Activated naive CD8-positive, alpha-beta T cell treated with anti-CD3 and anti-CD28 coated beads for 36 hours (primary cell): ENCODE measurements at regions not wholly inside any gene's neighbourhood (a gene's known extent, or its start where the extent isn't known, plus 50 kb on each side); places are given as distances from the start of the nearest gene placed in this dataset.

Experiments used
- DNase-seq: peaks from one replicate; pipeline ENCODE4 v3.0.0; 2021
- H3K27ac Mint-ChIP-seq: one replicate; pipeline ENCODE4 v1.8.0; 2022; ENCODE audit warnings: mild to moderate bottlenecking, moderate library complexity, mixed read lengths
- H3K27me3 Mint-ChIP-seq: one replicate; pipeline ENCODE4 v1.8.0; 2022; ENCODE audit warnings: mild to moderate bottlenecking, mixed read lengths
- H3K36me3 Mint-ChIP-seq: one replicate; pipeline ENCODE4 v1.8.0; 2021; ENCODE audit warnings: mild to moderate bottlenecking, mixed read lengths
- H3K4me1 Mint-ChIP-seq: one replicate; pipeline ENCODE4 v1.8.0; 2021; ENCODE audit warnings: mixed read lengths
- H3K4me3 Mint-ChIP-seq: one replicate; pipeline ENCODE4 v1.8.0; 2022; ENCODE audit warnings: mild to moderate bottlenecking, moderate library complexity, mixed read lengths
- H3K9me3 Mint-ChIP-seq: one replicate; pipeline ENCODE4 v1.8.0; 2022; ENCODE audit warnings: mixed read lengths

DNA sequence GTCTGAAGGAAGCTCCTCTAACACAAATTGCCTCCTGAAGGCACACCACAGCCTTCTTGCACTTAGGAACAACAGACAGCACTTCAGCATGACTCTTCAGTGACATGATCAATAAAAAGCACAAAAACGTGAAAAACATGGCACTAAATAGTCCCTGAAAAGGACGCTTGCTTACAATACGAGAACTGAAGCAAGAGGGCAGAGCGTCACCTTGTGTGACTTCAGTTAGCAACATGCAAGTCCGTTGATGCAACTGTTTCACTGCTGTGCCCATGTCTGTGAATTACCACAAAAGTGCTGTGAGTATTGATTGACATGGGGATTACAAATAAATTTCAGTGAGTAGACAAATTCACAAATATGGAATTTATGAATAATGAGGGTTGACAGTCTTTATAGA is 219.9 kb upstream of the GAS1 start:
- no peaks in the 10 kb centered on the region for H3K4me1 Mint-ChIP-seq
- H3K9me3 Mint-ChIP-seq, result no peaks in the 10 kb centered on the region
- H3K27me3 Mint-ChIP-seq, result peaks cover 14% of the 10 kb centered on the region
- H3K4me3 Mint-ChIP-seq, result no peak overlapping the region
- no peaks in the 10 kb centered on the region for H3K36me3 Mint-ChIP-seq
- DNase-seq, result no peak
- H3K27ac Mint-ChIP-seq, result no peak overlapping the region

- no peak for DNase-seq
- Mint-ChIP-seq H3K4me3 (no peak overlapping the region), H3K9me3 (no peaks in the 10 kb centered on the region), H3K36me3 (no peaks in the 10 kb centered on the region), H3K27ac (no peak overlapping the region), H3K27me3 (peaks cover 14% of the 10 kb centered on the region), H3K4me1 (no peaks in the 10 kb centered on the region)
Measured at GRCh38 chr9:87167582-87167981, 220.3 kb upstream of the GAS1 start.

- Mint-ChIP-seq H3K4me3 (no peak overlapping the region), H3K27me3 (peaks cover 15% of the 10 kb centered on the region), H3K27ac (no peak overlapping the region), H3K36me3 (no peaks in the 10 kb centered on the region), H3K4me1 (no peaks in the 10 kb centered on the region), H3K9me3 (peaks cover 5% of the 10 kb centered on the region)
- no peak for DNase-seq
Measured at GRCh38 chr9:87178302-87178701, 231.0 kb upstream of the GAS1 start.

DNA sequence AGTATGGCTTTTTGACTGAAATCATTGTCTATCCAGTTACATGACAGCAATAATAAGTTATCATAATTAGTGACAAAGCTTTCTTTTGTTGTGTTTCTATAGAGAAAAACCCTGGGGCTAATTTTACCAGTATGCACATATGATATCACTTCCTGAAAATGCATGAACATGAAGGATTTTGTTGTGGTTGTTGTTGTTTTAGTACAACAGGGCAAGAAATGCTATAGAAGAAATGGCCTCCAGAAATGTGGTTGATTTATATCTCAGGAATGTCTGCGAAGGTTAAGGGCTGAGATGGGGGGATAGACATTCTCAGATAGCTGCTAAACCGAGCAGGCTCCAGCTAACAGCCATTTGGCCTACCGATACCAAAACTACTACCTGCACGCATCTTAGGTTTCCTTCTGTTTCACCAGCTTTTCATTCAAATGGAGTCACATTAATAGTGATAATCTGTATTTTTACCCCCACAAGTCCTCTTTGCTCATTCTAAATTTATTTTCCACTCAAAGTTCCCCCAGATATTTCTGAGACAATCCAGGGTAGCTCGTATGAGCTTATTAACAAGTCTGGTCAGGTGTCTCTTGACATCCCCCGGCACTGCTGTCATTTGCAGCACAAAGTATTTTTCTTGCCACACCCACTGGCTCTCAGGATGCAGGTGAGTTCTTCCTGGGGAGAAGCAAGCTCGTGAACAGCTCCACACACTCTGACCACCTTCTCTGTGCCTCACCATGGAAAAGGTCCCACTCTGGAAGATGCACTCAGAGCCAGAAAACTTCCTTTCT is 232.4 kb upstream of the GAS1 start:
- no peak overlapping the region for H3K27ac Mint-ChIP-seq
- H3K4me1 Mint-ChIP-seq, result no peaks in the 10 kb centered on the region
- DNase-seq, result no peak
- no peaks in the 10 kb centered on the region for H3K36me3 Mint-ChIP-seq
- no peak overlapping the region for H3K4me3 Mint-ChIP-seq
- H3K9me3 Mint-ChIP-seq, result peaks cover 5% of the 10 kb centered on the region
- H3K27me3 Mint-ChIP-seq, result peaks cover 15% of the 10 kb centered on the region

DNA sequence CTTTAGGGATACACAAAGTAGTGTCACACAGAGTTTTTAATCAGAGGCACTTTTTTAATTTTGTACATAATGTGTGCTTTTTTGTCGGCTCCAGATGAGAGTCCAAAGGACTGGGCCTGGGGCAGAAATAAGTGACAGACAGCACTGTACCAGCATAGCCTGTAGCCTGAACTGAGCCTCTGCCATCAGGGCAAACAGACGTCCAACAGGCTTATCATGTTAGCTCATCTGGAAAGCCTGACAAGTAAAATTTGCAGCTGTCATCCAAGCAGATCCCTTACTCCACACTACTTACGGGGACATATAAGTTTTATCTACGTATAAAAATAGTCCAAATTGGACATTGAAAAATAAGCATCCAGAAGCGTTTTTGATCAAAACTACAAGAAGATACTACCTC is 233.1 kb upstream of the GAS1 start:
- DNase-seq, result no peak
- Mint-ChIP-seq H3K27me3 (peaks cover 15% of the 10 kb centered on the region), H3K9me3 (peaks cover 5% of the 10 kb centered on the region)

DNA sequence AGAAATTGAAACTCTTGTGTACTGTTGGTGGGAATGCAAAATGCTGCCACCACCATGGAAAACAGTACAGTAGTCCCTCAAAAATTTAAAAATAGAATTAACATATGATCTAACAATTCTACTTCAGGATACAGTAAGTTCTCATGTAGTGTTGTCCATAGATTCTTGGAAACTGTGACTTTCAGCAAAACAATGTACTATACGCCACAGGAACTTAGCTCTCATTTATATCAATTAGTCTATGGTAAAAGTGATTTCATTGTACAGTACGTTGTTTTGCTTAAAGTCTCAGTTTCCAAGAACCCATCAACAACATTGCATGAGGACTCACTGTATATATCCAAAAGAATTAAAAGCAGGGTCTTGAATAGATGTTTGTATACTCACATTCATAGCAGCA is 233.5 kb upstream of the GAS1 start:
- DNase-seq, result no peak
- H3K27ac Mint-ChIP-seq, result no peak overlapping the region
- H3K4me1 Mint-ChIP-seq, result no peaks in the 10 kb centered on the region
- peaks cover 5% of the 10 kb centered on the region for H3K9me3 Mint-ChIP-seq
- H3K4me3 Mint-ChIP-seq, result no peak overlapping the region
- no peaks in the 10 kb centered on the region for H3K36me3 Mint-ChIP-seq
- H3K27me3 Mint-ChIP-seq, result peaks cover 15% of the 10 kb centered on the region

More for the DNA sequence above, 233.1 kb upstream of the GAS1 start:
- Mint-ChIP-seq H3K4me3 (no peak overlapping the region), H3K4me1 (no peaks in the 10 kb centered on the region), H3K27ac (no peak overlapping the region), H3K36me3 (no peaks in the 10 kb centered on the region)

- Mint-ChIP-seq H3K27ac (no peak overlapping the region), H3K9me3 (peaks cover 5% of the 10 kb centered on the region)
Measured at GRCh38 chr9:87181670-87182069, 234.4 kb upstream of the GAS1 start.

DNA sequence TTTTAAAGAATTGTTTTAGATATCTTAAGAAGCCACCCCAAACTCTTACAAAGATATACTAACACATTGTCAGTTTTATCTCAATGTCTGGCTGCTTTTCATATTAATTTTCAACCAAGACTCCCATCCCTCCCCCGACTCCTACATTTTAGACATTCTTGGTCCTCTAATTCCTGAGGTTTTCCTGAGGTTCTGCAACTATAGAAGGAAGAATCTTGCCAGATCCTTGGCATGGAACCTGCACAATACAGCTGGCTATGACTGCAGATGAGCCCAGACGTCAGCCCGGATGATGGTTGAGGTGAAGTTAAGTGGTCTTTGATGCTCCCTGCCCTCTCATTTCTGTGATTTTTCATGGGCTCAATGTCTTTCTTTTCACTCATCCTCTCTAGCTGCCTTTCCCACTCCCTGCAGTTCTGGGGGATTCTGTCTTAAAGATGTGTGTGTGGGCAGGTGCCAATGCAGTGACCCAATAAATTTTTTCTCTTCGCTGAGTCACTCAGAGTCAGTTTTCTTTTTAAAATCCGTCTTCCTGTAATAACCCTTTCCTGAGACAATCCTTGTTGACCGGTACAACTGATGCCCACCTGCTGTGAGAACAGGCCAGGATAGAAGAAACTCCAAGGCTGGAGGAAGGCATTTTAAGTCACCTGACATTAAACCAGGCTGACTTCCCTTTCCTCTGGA is 237.8 kb upstream of the GAS1 start:
- peaks cover 5% of the 10 kb centered on the region for H3K9me3 Mint-ChIP-seq
- no peaks in the 10 kb centered on the region for H3K4me1 Mint-ChIP-seq
- no peak for DNase-seq
- H3K36me3 Mint-ChIP-seq, result no peaks in the 10 kb centered on the region
- H3K4me3 Mint-ChIP-seq, result no peak overlapping the region
- H3K27me3 Mint-ChIP-seq, result peaks cover 9% of the 10 kb centered on the region
- no peak overlapping the region for H3K27ac Mint-ChIP-seq

More at GRCh38 chr9:87181670-87182069, 234.4 kb upstream of the GAS1 start:
- no peak overlapping the region for H3K4me3 Mint-ChIP-seq
- DNase-seq, result no peak
- no peaks in the 10 kb centered on the region for H3K4me1 Mint-ChIP-seq
- H3K27me3 Mint-ChIP-seq, result peaks cover 8% of the 10 kb centered on the region
- H3K36me3 Mint-ChIP-seq, result no peaks in the 10 kb centered on the region

- Mint-ChIP-seq H3K9me3 (peaks cover 1% of the 10 kb centered on the region), H3K27ac (no peak overlapping the region), H3K36me3 (no peaks in the 10 kb centered on the region)
Measured at GRCh38 chr9:87187656-87188055, 240.3 kb upstream of the GAS1 start.

DNA sequence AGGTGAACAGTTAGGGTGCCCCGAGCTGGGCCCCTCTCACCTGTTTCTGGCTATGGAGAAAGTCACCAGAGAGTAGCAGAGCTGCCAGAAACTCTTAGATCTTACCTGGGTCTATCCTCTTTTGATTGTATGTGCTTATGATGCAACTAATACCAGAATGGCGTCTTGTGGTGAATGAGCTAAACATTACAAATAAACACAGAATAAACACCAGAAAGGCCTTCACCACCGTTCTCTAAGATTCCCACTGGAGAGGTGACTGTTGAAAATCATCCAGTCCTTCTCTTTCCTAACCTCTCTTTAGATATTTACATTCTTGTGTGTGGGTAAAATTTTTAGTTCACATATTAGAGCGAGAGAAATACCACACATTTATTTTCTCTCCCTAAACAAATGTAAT is 241.7 kb upstream of the GAS1 start:
- H3K4me3 Mint-ChIP-seq, result no peak overlapping the region
- H3K4me1 Mint-ChIP-seq, result no peaks in the 10 kb centered on the region
- peaks cover 17% of the 10 kb centered on the region for H3K27me3 Mint-ChIP-seq
- DNase-seq, result no peak
- no peaks in the 10 kb centered on the region for H3K9me3 Mint-ChIP-seq
- H3K27ac Mint-ChIP-seq, result no peak overlapping the region
- no peaks in the 10 kb centered on the region for H3K36me3 Mint-ChIP-seq

More at GRCh38 chr9:87187656-87188055, 240.3 kb upstream of the GAS1 start:
- no peak overlapping the region for H3K4me3 Mint-ChIP-seq
- no peak for DNase-seq
- peaks cover 12% of the 10 kb centered on the region for H3K27me3 Mint-ChIP-seq
- H3K4me1 Mint-ChIP-seq, result no peaks in the 10 kb centered on the region

GRCh38 chr9:87193151-87193550 is 245.8 kb upstream of the GAS1 start:
- no peaks in the 10 kb centered on the region for H3K36me3 Mint-ChIP-seq
- H3K4me1 Mint-ChIP-seq, result peaks cover 2% of the 10 kb centered on the region
- DNase-seq, result no peak
- H3K27me3 Mint-ChIP-seq, result peaks cover 38% of the 10 kb centered on the region
- H3K9me3 Mint-ChIP-seq, result no peaks in the 10 kb centered on the region
- no peak overlapping the region for H3K4me3 Mint-ChIP-seq
- H3K27ac Mint-ChIP-seq, result no peak overlapping the region

DNA sequence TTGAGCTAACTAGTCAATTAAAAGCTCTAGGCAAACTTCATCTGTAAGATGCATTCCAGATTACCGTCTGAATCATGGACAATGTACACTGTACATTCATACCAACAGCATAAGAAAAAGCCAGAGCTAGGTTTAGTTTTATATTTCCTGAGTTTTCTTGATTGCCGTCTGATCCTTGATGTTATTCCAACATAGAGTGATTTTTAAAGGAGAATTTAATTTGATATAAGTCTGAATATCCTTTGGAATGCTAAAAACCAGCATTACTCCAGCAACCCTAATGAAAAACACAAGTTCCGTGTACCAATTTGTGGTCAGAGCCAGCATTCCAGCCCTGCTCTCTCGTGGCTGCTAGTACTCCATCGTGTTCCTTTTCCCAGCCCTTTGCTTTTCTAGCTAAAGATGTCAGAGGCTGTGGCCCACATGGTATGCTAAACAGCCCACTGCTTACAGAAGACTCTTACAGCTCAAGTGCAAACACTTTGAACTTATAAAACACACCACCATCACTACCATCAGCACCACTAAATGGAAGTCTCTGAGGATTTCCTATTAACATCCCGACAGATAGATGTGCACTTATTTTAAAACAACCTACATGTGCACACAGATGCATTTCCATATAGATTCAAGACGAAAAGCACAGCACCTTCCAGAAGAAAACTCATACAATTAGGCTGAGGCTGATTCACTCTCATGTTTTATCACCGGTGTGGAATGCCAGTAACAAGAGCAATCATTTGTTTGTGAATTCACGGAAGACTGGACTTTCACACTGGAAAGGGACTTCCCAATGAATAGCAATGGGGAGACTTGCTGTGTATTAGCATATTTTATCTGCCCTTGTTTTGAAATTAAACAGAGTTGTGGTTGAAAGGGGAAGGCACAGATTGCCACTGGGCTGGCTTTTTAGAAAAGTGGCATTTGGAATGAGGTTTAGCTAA is 246.9 kb upstream of the GAS1 start:
- H3K36me3 Mint-ChIP-seq, result no peaks in the 10 kb centered on the region
- no peak overlapping the region for H3K4me3 Mint-ChIP-seq
- no peak overlapping the region for H3K27ac Mint-ChIP-seq
- H3K4me1 Mint-ChIP-seq, result peaks cover 2% of the 10 kb centered on the region
- H3K9me3 Mint-ChIP-seq, result no peaks in the 10 kb centered on the region
- peaks cover 37% of the 10 kb centered on the region for H3K27me3 Mint-ChIP-seq
- no peak for DNase-seq

DNA sequence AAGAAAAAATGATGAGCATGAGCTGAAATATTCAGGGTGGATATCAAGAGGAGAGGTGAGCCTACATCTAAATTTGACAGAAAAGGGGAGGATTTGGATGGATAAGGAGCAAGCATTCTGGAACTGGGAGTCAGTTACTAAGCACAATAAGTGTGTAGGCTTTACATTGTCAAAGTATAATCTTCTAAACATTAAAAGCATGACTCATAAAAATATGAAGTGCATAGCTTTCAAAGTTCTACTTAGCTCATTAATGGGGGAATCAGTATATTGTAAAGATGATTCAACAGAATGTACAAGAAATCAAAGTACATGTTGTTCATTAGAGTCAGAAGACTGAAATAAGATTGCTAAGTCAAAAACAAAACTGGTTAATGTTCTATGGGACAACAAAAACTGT is 248.0 kb upstream of the GAS1 start:
- Mint-ChIP-seq H3K4me1 (peaks cover 2% of the 10 kb centered on the region), H3K9me3 (no peaks in the 10 kb centered on the region), H3K36me3 (no peaks in the 10 kb centered on the region), H3K27me3 (peaks cover 37% of the 10 kb centered on the region), H3K4me3 (no peak overlapping the region), H3K27ac (no peak overlapping the region)
- DNase-seq, result no peak

DNA sequence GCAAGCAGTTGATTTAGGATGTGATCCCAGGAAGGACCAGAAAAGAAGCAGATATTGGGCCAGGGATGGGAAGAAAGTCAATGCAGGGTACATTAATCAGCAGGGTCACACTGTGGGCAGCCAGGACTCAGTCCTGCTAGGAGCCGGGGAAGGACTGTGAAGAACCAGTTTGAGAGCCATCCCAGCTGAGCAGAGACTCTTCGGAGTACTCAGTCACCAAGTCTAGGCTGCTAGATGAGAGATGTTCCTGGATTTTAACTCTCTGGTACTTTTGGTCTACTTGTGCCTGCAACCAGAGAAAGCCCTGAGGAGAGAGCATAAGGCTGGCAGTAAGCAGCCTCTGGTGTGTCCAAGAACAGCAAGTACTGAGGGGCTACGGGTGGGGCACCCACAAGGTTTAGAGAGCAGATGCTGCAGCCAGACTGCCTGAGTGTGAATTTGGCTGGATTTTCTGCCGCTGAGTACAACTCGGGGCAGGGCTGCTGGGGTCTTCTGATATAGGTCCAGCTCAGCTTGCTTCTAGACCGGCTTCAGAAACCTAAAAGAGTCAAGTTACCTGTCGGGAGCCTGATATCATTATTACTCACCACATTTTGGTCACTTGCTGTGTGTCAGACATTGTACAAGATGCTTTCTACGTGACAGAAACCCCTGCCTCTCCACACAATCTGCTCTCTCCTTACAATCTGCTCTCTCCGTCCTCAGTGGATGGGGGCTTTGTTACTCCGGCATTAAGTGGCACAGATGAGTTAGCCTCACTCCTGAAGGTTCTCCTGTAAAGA is 250.2 kb upstream of the GAS1 start:
- Mint-ChIP-seq H3K4me1 (peaks cover 2% of the 10 kb centered on the region), H3K9me3 (no peaks in the 10 kb centered on the region), H3K27ac (no peak overlapping the region), H3K4me3 (no peak overlapping the region), H3K36me3 (no peaks in the 10 kb centered on the region), H3K27me3 (peaks cover 34% of the 10 kb centered on the region)
- DNase-seq, result no peak
